Breast epithelium (tissue), 4 donors: ENCODE measurements at regions not wholly inside any gene's neighbourhood (a gene's known extent, or its start where the extent isn't known, plus 50 kb on each side); places are given as distances from the start of the nearest gene placed in this dataset.

Experiments
- DNase-seq, 2 donors: peaks; one replicate each; pipeline ENCODE4 v3.0.0-alpha.2; 2019; ENCODE audit warnings: low spot score in 2 of 2
- H3K27ac ChIP-seq, 2 donors: fragments of 200-600 bp; sonication (generic) in 1 of 2; one replicate each; pipeline ENCODE4 v1.5.1; 2016 to 2019; ENCODE audit warnings: mild to moderate bottlenecking in 1 of 2
- H3K27me3 ChIP-seq, 2 donors: fragments of 200-600 bp; sonication (generic) in 1 of 2; one replicate each; pipeline versions ENCODE4 v1.5.1 to v1.6.0; 2017 to 2019; ENCODE audit warnings: control low read depth in 1 of 2, mild to moderate bottlenecking in 1 of 2
- H3K36me3 ChIP-seq: fragments of 200-600 bp; one replicate; pipeline ENCODE4 v1.5.1; 2019
- H3K4me1 ChIP-seq, 2 donors: fragments of 200-600 bp; sonication (generic); one replicate each; pipeline ENCODE4 v1.5.1; 2016 to 2019; ENCODE audit warnings: control low read depth in 1 of 2
- H3K4me3 ChIP-seq, 3 donors: fragments of 200-600 bp; sonication (generic); 1 replicate in 2 of 3; 2 replicates in 1 of 3; pipeline ENCODE4 v1.5.1; 2016 to 2019; ENCODE audit warnings: mild to moderate bottlenecking in 3 of 3, moderate library complexity in 2 of 3
- H3K9me3 ChIP-seq, 2 donors: fragments of 200-600 bp; sonication (generic) in 1 of 2; one replicate each; pipeline ENCODE4 v1.5.1; 2016 to 2019; ENCODE audit warnings: control low read depth in 1 of 2
- POLR2A ChIP-seq: fragments of 450-650 bp; IDR thresholded peaks from one replicate; pipeline ENCODE4 v1.6.1; 2016; ENCODE audit warnings: antibody characterized with exemption, mild to moderate bottlenecking, moderate library complexity
- POLR2AphosphoS5 ChIP-seq, 3 donors: sonication (generic); formaldehyde crosslinking; IDR thresholded peaks; one replicate each; pipeline ENCODE4 v1.6.1; 2017; ENCODE audit warnings: antibody characterized with exemption in 3 of 3
- intact Hi-C: fragments of 100-400 bp; cut with DNase I; formaldehyde crosslinking; loops from one replicate; pipeline ENCODE4 v1.15.1; 2023; ENCODE audit warnings: low total_unique reads
- TF ChIP-seq, protein P1 (sequence below), 3 donors: fragments of 450-650 bp; IDR thresholded peaks; one replicate each; pipeline ENCODE4 v1.5.1; 2016 to 2017; ENCODE audit warnings: antibody characterized with exemption in 3 of 3, mild to moderate bottlenecking in 3 of 3, moderate library complexity in 3 of 3

DNA sequence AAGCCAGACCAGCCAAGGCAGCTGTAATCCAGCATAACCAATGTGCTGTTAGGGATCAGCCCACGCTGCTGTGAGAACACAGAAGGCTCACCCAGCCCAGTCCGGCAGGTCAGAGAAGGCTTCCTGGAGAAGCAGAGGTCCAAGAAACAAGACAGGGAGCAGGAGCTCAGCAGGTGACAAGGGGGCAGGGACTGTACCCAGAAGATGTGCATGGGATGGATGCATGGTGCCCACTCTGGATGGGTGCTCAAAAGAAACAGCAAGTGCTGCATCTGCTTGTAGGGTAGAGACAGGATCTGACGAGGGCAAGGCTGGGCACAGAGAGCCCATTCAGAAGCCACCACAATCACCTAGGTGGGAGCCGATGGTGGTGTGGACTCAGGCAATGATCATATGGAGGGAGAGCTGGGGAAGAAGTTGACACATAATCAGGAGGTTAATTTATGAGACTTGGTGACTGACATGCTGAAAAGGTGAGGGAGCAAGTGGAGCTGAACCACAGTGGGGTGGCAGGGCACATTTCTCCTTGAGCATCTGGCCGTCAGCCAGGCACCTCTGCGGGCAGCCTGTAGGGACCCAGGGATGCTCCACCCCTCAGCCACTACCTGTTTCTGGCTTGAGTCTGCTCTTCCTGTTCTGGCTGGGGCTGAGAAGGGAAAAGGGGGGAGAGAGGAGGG lies 102.3 kb upstream of the DRD2 start:
- H3K4me3 ChIP-seq = no peak overlapping the region
- no peak overlapping the region for H3K27ac ChIP-seq
- intact Hi-C loops = no loop called here
- H3K4me1 ChIP-seq = no peaks in the 10 kb centered on the region
- no peaks in the 10 kb centered on the region for H3K36me3 ChIP-seq
- H3K27me3 ChIP-seq = no peaks in the 10 kb centered on the region
- TF ChIP-seq, protein P1, sequence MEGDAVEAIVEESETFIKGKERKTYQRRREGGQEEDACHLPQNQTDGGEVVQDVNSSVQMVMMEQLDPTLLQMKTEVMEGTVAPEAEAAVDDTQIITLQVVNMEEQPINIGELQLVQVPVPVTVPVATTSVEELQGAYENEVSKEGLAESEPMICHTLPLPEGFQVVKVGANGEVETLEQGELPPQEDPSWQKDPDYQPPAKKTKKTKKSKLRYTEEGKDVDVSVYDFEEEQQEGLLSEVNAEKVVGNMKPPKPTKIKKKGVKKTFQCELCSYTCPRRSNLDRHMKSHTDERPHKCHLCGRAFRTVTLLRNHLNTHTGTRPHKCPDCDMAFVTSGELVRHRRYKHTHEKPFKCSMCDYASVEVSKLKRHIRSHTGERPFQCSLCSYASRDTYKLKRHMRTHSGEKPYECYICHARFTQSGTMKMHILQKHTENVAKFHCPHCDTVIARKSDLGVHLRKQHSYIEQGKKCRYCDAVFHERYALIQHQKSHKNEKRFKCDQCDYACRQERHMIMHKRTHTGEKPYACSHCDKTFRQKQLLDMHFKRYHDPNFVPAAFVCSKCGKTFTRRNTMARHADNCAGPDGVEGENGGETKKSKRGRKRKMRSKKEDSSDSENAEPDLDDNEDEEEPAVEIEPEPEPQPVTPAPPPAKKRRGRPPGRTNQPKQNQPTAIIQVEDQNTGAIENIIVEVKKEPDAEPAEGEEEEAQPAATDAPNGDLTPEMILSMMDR (IDR thresholded peaks at IDR 0.05) = no peak
- TF ChIP-seq POLR2AphosphoS5 (IDR thresholded peaks at IDR 0.05) (no peak), POLR2A (no peak)
- no peak for DNase-seq
- H3K9me3 ChIP-seq = no peaks in the 10 kb centered on the region

DNA sequence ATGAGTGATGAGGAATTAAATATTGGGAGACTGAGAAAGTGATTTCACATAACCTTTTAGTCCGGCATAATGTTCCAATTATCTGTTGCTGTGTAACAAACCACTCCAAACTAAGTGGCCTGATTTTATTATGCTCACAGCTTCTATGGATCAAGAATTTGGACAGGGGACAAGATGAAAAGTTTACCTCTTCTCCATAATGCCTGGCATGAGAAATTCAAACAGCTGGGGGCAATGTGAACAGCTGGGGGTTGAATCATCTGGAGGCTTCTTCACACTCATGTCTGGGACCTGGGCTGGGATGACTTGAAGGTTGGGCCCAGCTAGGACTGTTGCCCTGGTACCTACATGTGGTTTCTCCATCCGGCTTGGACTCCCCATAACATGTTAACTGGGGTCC lies 99.4 kb upstream of the DRD2 start:
- DNase-seq = no peak
- TF ChIP-seq, protein P1 (IDR thresholded peaks at IDR 0.05) = no peak
- TF ChIP-seq POLR2A = no peak
- no peak for TF ChIP-seq POLR2AphosphoS5 (IDR thresholded peaks at IDR 0.05)
- no peak overlapping the region for H3K4me3 ChIP-seq
- no peaks in the 10 kb centered on the region for H3K36me3 ChIP-seq
- H3K27me3 ChIP-seq = no peaks in the 10 kb centered on the region
- H3K4me1 ChIP-seq = no peaks in the 10 kb centered on the region
- H3K27ac ChIP-seq = no peak overlapping the region
- intact Hi-C loops = no loop called here
- H3K9me3 ChIP-seq = no peaks in the 10 kb centered on the region

DNA sequence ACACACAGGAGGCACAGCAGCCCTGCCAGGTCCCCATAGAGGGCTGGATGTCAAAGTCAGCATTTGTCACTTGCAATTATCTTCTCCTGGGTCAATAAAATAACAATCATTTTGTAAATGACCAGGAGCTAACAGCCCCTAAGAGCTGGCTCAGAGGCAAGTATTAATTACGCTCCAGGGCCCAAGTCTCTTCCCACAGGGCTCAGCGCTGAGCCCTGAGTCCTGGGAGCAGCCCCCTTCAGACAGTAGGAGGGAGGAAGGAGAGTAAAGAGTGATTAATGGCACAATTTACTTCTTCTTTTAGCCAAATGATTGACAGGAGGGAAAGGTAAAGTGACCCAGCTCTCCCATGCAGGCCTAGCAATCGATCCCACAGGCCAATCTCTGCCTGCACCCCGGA lies 99.0 kb upstream of the DRD2 start:
- TF ChIP-seq, protein P1 (IDR thresholded peaks at IDR 0.05) = no peak
- no peak for TF ChIP-seq POLR2AphosphoS5 (IDR thresholded peaks at IDR 0.05)
- TF ChIP-seq POLR2A = no peak
- DNase-seq = no peak
- H3K4me1 ChIP-seq = no peaks in the 10 kb centered on the region
- intact Hi-C loops = no loop called here
- no peaks in the 10 kb centered on the region for H3K9me3 ChIP-seq
- H3K4me3 ChIP-seq = no peak overlapping the region
- H3K27me3 ChIP-seq = no peaks in the 10 kb centered on the region
- H3K27ac ChIP-seq = no peak overlapping the region
- H3K36me3 ChIP-seq = no peaks in the 10 kb centered on the region

DNA sequence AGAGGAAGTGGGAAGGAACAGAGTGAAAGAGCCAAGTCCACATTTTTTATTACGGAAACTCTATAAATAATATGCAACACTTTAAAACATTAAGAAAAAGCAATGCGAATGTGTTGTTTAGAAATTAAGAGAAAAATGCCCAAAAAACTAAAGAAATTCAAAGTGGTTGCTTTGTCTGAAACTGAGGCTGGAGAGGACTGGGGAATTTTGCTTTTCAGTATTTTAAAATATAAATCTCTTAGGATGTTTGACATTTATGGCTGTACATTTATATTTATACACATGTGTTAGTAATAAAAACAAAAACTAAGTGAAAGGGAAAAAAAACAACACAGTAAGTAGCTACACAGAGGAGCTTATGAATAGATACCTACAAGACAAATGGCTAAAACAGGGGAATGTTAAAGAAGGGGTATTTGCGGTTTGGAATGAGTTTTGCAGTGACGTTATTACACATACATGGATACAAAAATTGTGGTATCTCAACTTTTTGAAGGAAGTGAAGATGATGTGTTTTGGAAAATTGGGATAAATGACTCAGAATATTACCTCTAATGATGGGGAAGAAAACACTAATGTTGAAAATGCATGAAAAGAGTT lies 97.0 kb upstream of the DRD2 start:
- Histone ChIP-seq H3K27ac (no peak overlapping the region), H3K4me1 (no peaks in the 10 kb centered on the region), H3K36me3 (no peaks in the 10 kb centered on the region), H3K9me3 (no peaks in the 10 kb centered on the region), H3K4me3 (no peak overlapping the region), H3K27me3 (no peaks in the 10 kb centered on the region)
- TF ChIP-seq, protein P1 (IDR thresholded peaks at IDR 0.05) = no peak
- TF ChIP-seq POLR2AphosphoS5 (IDR thresholded peaks at IDR 0.05) (no peak), POLR2A (no peak)
- intact Hi-C loops = no loop called here
- DNase-seq = no peak

DNA sequence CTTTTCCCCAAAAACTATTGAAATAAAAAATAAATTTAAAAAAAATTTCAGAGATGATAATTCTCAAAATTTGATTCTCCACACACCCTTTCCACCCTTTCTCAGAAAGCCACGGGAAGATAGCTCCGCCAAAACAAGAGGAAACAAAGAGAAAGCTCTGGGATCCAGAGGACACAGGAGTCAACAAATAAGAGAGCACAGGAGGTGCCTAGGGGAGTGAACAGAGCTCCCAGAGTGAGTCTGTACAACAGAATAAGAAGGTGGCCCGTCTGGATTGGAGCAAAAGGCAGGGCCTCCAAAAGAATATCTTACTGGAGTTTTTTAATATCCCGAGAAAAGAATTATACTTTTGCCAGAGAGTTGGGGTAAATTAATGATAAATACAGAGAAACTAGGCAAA lies 96.3 kb upstream of the DRD2 start:
- intact Hi-C loops = no loop called here
- no peak for TF ChIP-seq POLR2A
- TF ChIP-seq, protein P1 (IDR thresholded peaks at IDR 0.05) = no peak
- TF ChIP-seq POLR2AphosphoS5 (IDR thresholded peaks at IDR 0.05) = no peak
- H3K36me3 ChIP-seq = no peaks in the 10 kb centered on the region
- no peak overlapping the region for H3K27ac ChIP-seq
- no peaks in the 10 kb centered on the region for H3K27me3 ChIP-seq
- no peaks in the 10 kb centered on the region for H3K9me3 ChIP-seq
- no peak for DNase-seq
- H3K4me1 ChIP-seq = no peaks in the 10 kb centered on the region
- H3K4me3 ChIP-seq = no peak overlapping the region
